ENCODE measurements at regions not wholly inside any gene's neighbourhood (a gene's known extent, or its start where the extent isn't known, plus 50 kb on each side); places are given as distances from the start of the nearest gene placed in this dataset.

- TF ChIP-seq POLR2A (IDR thresholded peaks at IDR 0.05) (no peak), CTCF (IDR thresholded peaks at IDR 0.05) (no peak), POLR2AphosphoS5 (IDR thresholded peaks at IDR 0.05) (no peak)
Measured at GRCh38 chrX:148203531-148203930, 222.4 kb downstream of the FMR1NB start.
